Middle frontal gyrus (tissue), 1 donor: ENCODE measurements at regions not wholly inside any gene's neighbourhood (a gene's known extent, or its start where the extent isn't known, plus 50 kb on each side); places are given as distances from the start of the nearest gene placed in this dataset.

Source experiments
- DNase-seq: peaks from one replicate; pipeline ENCODE4 v3.0.0-alpha.2; 2015; ENCODE audit warnings: low spot score; ENCODE audit errors: extremely low spot score

- no peak for DNase-seq
Observed at GRCh38 chr9:118882684-118883083, 486.6 kb downstream of the BRINP1 start.

GRCh38 chr9:118883411-118883810 is 485.8 kb downstream of the BRINP1 start:
- no peak for DNase-seq

GRCh38 chr9:118891213-118891612 is 478.0 kb downstream of the BRINP1 start:
- DNase-seq: no peak

- DNase-seq: no peak
Observed at GRCh38 chr9:118896324-118897000, 472.8 kb downstream of the BRINP1 start.

- DNase-seq: no peak
Observed at GRCh38 chr9:118918180-118918579, 451.1 kb downstream of the BRINP1 start.

GRCh38 chr9:118928722-118929121 is 440.5 kb downstream of the BRINP1 start:
- DNase-seq: no peak

- no peak for DNase-seq
Observed at GRCh38 chr9:118929287-118929686, 439.9 kb downstream of the BRINP1 start.

GRCh38 chr9:118931941-118932340 is 437.3 kb downstream of the BRINP1 start:
- no peak for DNase-seq

- DNase-seq: no peak
Observed at GRCh38 chr9:118938581-118938980, 430.7 kb downstream of the BRINP1 start.

- DNase-seq: no peak
Observed at GRCh38 chr9:118940473-118940872, 428.8 kb downstream of the BRINP1 start.

GRCh38 chr9:118946669-118947068 is 422.6 kb downstream of the BRINP1 start:
- no peak for DNase-seq

- no peak for DNase-seq
Observed at GRCh38 chr9:118954857-118955256, 414.4 kb downstream of the BRINP1 start.

- DNase-seq: no peak
Observed at GRCh38 chr9:118957585-118957984, 411.6 kb downstream of the BRINP1 start.

- no peak for DNase-seq
Observed at GRCh38 chr9:118959366-118959765, 409.9 kb downstream of the BRINP1 start.

- DNase-seq: no peak
Observed at GRCh38 chr9:118961857-118962256, 407.4 kb downstream of the BRINP1 start.

- DNase-seq: peak; percentile 4
Observed at GRCh38 chr9:118962426-118962825, 406.8 kb downstream of the BRINP1 start.

- no peak for DNase-seq
Observed at GRCh38 chr9:118963674-118964073, 405.6 kb downstream of the BRINP1 start.

GRCh38 chr9:118967901-118968300 is 401.3 kb downstream of the BRINP1 start:
- no peak for DNase-seq

GRCh38 chr9:118975736-118976135 is 393.5 kb downstream of the BRINP1 start:
- DNase-seq: no peak

GRCh38 chr9:118976160-118976559 is 393.1 kb downstream of the BRINP1 start:
- no peak for DNase-seq

- no peak for DNase-seq
Observed at GRCh38 chr9:118984607-118985006, 384.6 kb downstream of the BRINP1 start.

- no peak for DNase-seq
Observed at GRCh38 chr9:118985851-118986250, 383.4 kb downstream of the BRINP1 start.

GRCh38 chr9:118987167-118987566 is 382.1 kb downstream of the BRINP1 start:
- DNase-seq: no peak

- DNase-seq: no peak
Observed at GRCh38 chr9:118990949-118991348, 378.3 kb downstream of the BRINP1 start.
